ENCODE measurements at regions not wholly inside any gene's neighbourhood (a gene's known extent, or its start where the extent isn't known, plus 50 kb on each side); places are given as distances from the start of the nearest gene placed in this dataset.

DNA sequence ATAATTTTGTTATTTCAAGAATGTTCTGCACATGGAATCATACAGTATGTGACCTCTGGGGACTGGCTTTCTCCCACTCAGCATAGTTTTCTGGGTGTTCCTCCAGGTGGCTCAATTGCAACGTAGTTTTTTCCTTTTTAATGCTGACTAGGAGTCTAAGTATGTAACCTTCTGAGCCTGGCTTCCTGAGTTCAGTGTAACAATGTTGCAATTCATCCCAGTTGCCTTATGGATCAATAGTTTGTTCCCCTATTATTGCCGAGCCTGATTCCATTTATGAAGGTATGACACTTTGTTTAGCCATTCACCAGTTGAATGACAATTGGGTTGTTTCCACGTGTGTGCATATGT, 128.3 kb downstream of the CRYBB2 start:
- no peaks in the 10 kb centered on the region for H3K27me3 ChIP-seq (ENCODE audit: insufficient read depth, low read length)
- H3K79me2 ChIP-seq (ENCODE audit: insufficient read depth, low read length): no peaks in the 10 kb centered on the region
- H3K4me3 ChIP-seq (replicated peaks in 1 of 2; ENCODE audit: low read depth in 1 of 2, low read length in 2 of 2): no peak overlapping the region
- ATAC-seq: no peak
- CTCF ChIA-PET: interaction anchor here (2.1 kb wide), 1 partner anchor 14 kb away, joined by 7 read pairs; no protein-coding TSS in a partner anchor
- POLR2A ChIA-PET: no interaction called here
- no peak overlapping the region for H2AFZ ChIP-seq (ENCODE audit: low read depth, low read length, poor library complexity, severe bottlenecking)
- H3K9me3 ChIP-seq (ENCODE audit: control insufficient read depth in 1 of 2, insufficient read depth in 1 of 2, low read depth in 1 of 2, low read length in 2 of 2): no peaks in the 10 kb centered on the region
- RAD21 ChIA-PET (ENCODE audit: low non-redundant PET in 1 of 2, low total read pairs in 2 of 2, uncharacterized antibody in 2 of 2, unreplicated experiment in 2 of 2): no interaction called here
- H3K27ac ChIP-seq (ENCODE audit: low read depth, low read length): no peak overlapping the region
- H3K4me1 ChIP-seq (ENCODE audit: control insufficient read depth in 1 of 2, insufficient read depth in 2 of 2, low read length in 2 of 2): no peaks in the 10 kb centered on the region
- TF ChIP-seq ZNF274 (IDR thresholded peaks at IDR 0.05; ENCODE audit: low read depth, low read length): no peak
- no peak for TF ChIP-seq EGR1 (IDR thresholded peaks at IDR 0.05; ENCODE audit: low read depth)
- no peak for TF ChIP-seq ZFX (IDR thresholded peaks at IDR 0.05)
- TF ChIP-seq EZH2 (IDR thresholded peaks at IDR 0.05): no peak
- TF ChIP-seq POLR2AphosphoS5 (IDR thresholded peaks at IDR 0.05; ENCODE audit: low read depth, low read length): no peak
- TF ChIP-seq, protein P1, sequence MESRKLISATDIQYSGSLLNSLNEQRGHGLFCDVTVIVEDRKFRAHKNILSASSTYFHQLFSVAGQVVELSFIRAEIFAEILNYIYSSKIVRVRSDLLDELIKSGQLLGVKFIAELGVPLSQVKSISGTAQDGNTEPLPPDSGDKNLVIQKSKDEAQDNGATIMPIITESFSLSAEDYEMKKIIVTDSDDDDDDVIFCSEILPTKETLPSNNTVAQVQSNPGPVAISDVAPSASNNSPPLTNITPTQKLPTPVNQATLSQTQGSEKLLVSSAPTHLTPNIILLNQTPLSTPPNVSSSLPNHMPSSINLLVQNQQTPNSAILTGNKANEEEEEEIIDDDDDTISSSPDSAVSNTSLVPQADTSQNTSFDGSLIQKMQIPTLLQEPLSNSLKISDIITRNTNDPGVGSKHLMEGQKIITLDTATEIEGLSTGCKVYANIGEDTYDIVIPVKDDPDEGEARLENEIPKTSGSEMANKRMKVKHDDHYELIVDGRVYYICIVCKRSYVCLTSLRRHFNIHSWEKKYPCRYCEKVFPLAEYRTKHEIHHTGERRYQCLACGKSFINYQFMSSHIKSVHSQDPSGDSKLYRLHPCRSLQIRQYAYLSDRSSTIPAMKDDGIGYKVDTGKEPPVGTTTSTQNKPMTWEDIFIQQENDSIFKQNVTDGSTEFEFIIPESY (IDR thresholded peaks at IDR 0.05; ENCODE audit: extremely low read depth, insufficient replicate concordance, low read length): no peak
- no peak for TF ChIP-seq SRF (IDR thresholded peaks at IDR 0.05; ENCODE audit: low read depth)
- TF ChIP-seq EZH2phosphoT487 (IDR thresholded peaks at IDR 0.05; ENCODE audit: borderline replicate concordance): no peak
- no peak for TF ChIP-seq TCF7L2 (IDR thresholded peaks at IDR 0.05; ENCODE audit: borderline replicate concordance, extremely low read depth, insufficient read depth, insufficient read length)
- no peak for TF ChIP-seq CBX3 (IDR thresholded peaks at IDR 0.05; ENCODE audit: low read depth)
- no peak for TF ChIP-seq POLR2A (IDR thresholded peaks at IDR 0.05; ENCODE audit: borderline replicate concordance, extremely low read depth, insufficient read depth, insufficient read length)
- no peak for TF ChIP-seq YY1 (IDR thresholded peaks at IDR 0.05; ENCODE audit: extremely low read depth, insufficient replicate concordance, low read depth, low read length)
- TF ChIP-seq ELF1 (IDR thresholded peaks at IDR 0.05; ENCODE audit: borderline replicate concordance, low read depth): no peak
- no peak for TF ChIP-seq CEBPB (IDR thresholded peaks at IDR 0.05; ENCODE audit: low read depth)
- TF ChIP-seq SIN3A (IDR thresholded peaks at IDR 0.05; ENCODE audit: low read depth): no peak
- TF ChIP-seq, protein P2, sequence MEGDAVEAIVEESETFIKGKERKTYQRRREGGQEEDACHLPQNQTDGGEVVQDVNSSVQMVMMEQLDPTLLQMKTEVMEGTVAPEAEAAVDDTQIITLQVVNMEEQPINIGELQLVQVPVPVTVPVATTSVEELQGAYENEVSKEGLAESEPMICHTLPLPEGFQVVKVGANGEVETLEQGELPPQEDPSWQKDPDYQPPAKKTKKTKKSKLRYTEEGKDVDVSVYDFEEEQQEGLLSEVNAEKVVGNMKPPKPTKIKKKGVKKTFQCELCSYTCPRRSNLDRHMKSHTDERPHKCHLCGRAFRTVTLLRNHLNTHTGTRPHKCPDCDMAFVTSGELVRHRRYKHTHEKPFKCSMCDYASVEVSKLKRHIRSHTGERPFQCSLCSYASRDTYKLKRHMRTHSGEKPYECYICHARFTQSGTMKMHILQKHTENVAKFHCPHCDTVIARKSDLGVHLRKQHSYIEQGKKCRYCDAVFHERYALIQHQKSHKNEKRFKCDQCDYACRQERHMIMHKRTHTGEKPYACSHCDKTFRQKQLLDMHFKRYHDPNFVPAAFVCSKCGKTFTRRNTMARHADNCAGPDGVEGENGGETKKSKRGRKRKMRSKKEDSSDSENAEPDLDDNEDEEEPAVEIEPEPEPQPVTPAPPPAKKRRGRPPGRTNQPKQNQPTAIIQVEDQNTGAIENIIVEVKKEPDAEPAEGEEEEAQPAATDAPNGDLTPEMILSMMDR (IDR thresholded peaks at IDR 0.05 in 2 of 3, conservative IDR thresholded peaks at IDR 0.05 in 1 of 3; ENCODE audit: borderline replicate concordance in 1 of 3, insufficient read depth in 1 of 3, low read depth in 2 of 3, low read length in 2 of 3): no peak
- TF ChIP-seq, protein P3, sequence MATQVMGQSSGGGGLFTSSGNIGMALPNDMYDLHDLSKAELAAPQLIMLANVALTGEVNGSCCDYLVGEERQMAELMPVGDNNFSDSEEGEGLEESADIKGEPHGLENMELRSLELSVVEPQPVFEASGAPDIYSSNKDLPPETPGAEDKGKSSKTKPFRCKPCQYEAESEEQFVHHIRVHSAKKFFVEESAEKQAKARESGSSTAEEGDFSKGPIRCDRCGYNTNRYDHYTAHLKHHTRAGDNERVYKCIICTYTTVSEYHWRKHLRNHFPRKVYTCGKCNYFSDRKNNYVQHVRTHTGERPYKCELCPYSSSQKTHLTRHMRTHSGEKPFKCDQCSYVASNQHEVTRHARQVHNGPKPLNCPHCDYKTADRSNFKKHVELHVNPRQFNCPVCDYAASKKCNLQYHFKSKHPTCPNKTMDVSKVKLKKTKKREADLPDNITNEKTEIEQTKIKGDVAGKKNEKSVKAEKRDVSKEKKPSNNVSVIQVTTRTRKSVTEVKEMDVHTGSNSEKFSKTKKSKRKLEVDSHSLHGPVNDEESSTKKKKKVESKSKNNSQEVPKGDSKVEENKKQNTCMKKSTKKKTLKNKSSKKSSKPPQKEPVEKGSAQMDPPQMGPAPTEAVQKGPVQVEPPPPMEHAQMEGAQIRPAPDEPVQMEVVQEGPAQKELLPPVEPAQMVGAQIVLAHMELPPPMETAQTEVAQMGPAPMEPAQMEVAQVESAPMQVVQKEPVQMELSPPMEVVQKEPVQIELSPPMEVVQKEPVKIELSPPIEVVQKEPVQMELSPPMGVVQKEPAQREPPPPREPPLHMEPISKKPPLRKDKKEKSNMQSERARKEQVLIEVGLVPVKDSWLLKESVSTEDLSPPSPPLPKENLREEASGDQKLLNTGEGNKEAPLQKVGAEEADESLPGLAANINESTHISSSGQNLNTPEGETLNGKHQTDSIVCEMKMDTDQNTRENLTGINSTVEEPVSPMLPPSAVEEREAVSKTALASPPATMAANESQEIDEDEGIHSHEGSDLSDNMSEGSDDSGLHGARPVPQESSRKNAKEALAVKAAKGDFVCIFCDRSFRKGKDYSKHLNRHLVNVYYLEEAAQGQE (IDR thresholded peaks at IDR 0.05; ENCODE audit: low read depth): no peak
- TF ChIP-seq, protein P4, sequence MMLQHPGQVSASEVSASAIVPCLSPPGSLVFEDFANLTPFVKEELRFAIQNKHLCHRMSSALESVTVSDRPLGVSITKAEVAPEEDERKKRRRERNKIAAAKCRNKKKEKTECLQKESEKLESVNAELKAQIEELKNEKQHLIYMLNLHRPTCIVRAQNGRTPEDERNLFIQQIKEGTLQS (IDR thresholded peaks at IDR 0.05): no peak
- TF ChIP-seq JUND (IDR thresholded peaks at IDR 0.05): no peak
- no peak overlapping the region for H3K4me2 ChIP-seq (ENCODE audit: low read length)
- no peak for DNase-seq (ENCODE audit: low read depth, low spot score)
- H3K9me2 ChIP-seq (ENCODE audit: insufficient read depth): no peaks in the 10 kb centered on the region
- no peaks in the 10 kb centered on the region for H4K20me1 ChIP-seq (ENCODE audit: insufficient read depth)
- intact Hi-C loops (cut with micrococcal nuclease): no loop called here
- peaks cover 0 to 8% of the 10 kb centered on the region in 2 experiments; a peak in 1 of 4 replicates for H3K36me3 ChIP-seq (ENCODE audit: control insufficient read depth in 1 of 2, insufficient read depth in 2 of 2, low read length in 2 of 2)
- no TSS peak for BruUV-seq (replicated peaks)
- no peak overlapping the region for H3K9ac ChIP-seq (ENCODE audit: low read length)
